SH-SY5Y (cell line): ENCODE measurements at regions not wholly inside any gene's neighbourhood (a gene's known extent, or its start where the extent isn't known, plus 50 kb on each side); places are given as distances from the start of the nearest gene placed in this dataset.

Experiments used
- GATA2 ChIP-seq: IDR thresholded peaks from 2 replicates; pipeline ENCODE4 v1.6.1; 2011; ENCODE audit warnings: mild to moderate bottlenecking, low read depth, low read length
- GATA3 ChIP-seq: IDR thresholded peaks from 2 replicates; pipeline ENCODE4 v1.6.1; 2011; ENCODE audit warnings: low read depth, mild to moderate bottlenecking, low read length, moderate library complexity

GRCh38 chr5:167850911-167851310 is 440.5 kb upstream of the WWC1 start:
- TF ChIP-seq GATA2 (no peak), GATA3 (no peak)
